Small intestine (tissue), 7 donors: ENCODE measurements at regions not wholly inside any gene's neighbourhood (a gene's known extent, or its start where the extent isn't known, plus 50 kb on each side); places are given as distances from the start of the nearest gene placed in this dataset.
A peak's percentile ranks its signal among the peaks of the same experiment; 100 is the strongest.

ENCODE experiments used
- DNase-seq, 2 donors: peaks; one replicate each; pipeline versions ENCODE4 v3.0.0 to v3.0.0-alpha.2; 2013
- FAIRE-seq: peaks from 2 replicates; lab custom pipeline; 2012; peaks lifted over from hg19 to GRCh38; lab: Jason Lieb, UNC
- H3K27ac ChIP-seq, 3 donors: one replicate each; pipeline ENCODE4 v1.5.1; 2013; ENCODE audit warnings: low read length in 2 of 3, mild to moderate bottlenecking in 2 of 3, control low read depth in 1 of 3, inconsistent platforms in 1 of 3, low read depth in 1 of 3, moderate library complexity in 1 of 3
- H3K27me3 ChIP-seq, 3 donors: one replicate each; pipeline ENCODE4 v1.6.1; 2013; ENCODE audit warnings: low read length in 3 of 3, inconsistent platforms in 1 of 3; ENCODE audit not compliant: control insufficient read depth in 3 of 3, insufficient read depth in 3 of 3
- H3K36me3 ChIP-seq, 3 donors: one replicate each; pipeline ENCODE4 v1.6.1; 2013; ENCODE audit warnings: low read length in 3 of 3, inconsistent platforms in 1 of 3, low read depth in 1 of 3, mild to moderate bottlenecking in 1 of 3, moderate library complexity in 1 of 3; ENCODE audit not compliant: control insufficient read depth in 3 of 3, insufficient read depth in 2 of 3
- H3K4me1 ChIP-seq, 3 donors: one replicate each; pipeline ENCODE4 v1.6.1; 2013; ENCODE audit warnings: low read length in 2 of 3, inconsistent platforms in 1 of 3, low read depth in 1 of 3, mild to moderate bottlenecking in 1 of 3, moderate library complexity in 1 of 3; ENCODE audit not compliant: control insufficient read depth in 3 of 3, insufficient read depth in 2 of 3
- H3K4me3 ChIP-seq, 3 donors: one replicate each; pipeline ENCODE4 v1.5.1; 2013; ENCODE audit warnings: low read length in 3 of 3, control low read depth in 1 of 3, inconsistent platforms in 1 of 3, low read depth in 1 of 3, mild to moderate bottlenecking in 1 of 3, moderate library complexity in 1 of 3
- H3K9me3 ChIP-seq, 2 donors: one replicate each; pipeline ENCODE4 v1.6.1; 2013; ENCODE audit warnings: low read depth in 1 of 2, low read length in 1 of 2; ENCODE audit not compliant: control insufficient read depth in 2 of 2, insufficient read depth in 1 of 2
- WGBS, 3 donors: extraction: QIAGEN DNeasy Blood & Tissue Kit; methylation state at CpG; one replicate each; pipeline ENCODE4 v1.1.7; 2013; 5-methylcytosine and 5-hydroxymethylcytosine counted together
- donor health status: healthy with polysubstance abuse.
- donor health status: control.
- donor health status: control.
- donor health status: Bipolar disorder and iron deficiency.
- donor health status: healthy.

DNA sequence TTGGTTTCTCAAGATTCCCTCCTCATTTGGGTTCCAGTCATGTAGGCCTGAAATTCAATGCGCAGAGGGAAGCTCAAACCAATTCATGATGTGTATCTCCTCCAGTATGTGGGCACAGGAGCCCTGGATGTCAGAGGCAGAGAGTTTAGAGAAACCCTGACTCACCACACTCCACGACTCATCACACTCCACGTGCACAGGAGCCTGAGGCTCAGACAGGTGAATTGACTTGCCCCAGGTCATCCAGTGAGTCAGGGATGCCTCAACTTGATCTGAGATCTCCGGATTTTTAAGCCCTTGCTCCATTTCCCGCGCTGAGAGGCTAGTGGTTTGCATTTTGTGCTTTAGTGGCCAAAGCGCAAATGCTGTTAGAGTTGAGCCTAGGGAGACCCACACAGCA, 183.9 kb downstream of the HAPSTR1 start:
- DNase-seq (peak in 1 of 2 donors; percentile 35), FAIRE-seq (no peak)
- no peaks in the 10 kb centered on the region for H3K9me3 ChIP-seq
- H3K4me1 ChIP-seq = no peaks in the 10 kb centered on the region
- peak overlapping the region in 1 of 3 donors; percentile 19 for H3K27ac ChIP-seq
- 44 to 63% (median 47%) methylated on average over 7 of the region's 7 CpGs for WGBS, 3 donors
- no peaks in the 10 kb centered on the region for H3K36me3 ChIP-seq
- H3K27me3 ChIP-seq = no peaks in the 10 kb centered on the region
- H3K4me3 ChIP-seq = no peak overlapping the region

DNA sequence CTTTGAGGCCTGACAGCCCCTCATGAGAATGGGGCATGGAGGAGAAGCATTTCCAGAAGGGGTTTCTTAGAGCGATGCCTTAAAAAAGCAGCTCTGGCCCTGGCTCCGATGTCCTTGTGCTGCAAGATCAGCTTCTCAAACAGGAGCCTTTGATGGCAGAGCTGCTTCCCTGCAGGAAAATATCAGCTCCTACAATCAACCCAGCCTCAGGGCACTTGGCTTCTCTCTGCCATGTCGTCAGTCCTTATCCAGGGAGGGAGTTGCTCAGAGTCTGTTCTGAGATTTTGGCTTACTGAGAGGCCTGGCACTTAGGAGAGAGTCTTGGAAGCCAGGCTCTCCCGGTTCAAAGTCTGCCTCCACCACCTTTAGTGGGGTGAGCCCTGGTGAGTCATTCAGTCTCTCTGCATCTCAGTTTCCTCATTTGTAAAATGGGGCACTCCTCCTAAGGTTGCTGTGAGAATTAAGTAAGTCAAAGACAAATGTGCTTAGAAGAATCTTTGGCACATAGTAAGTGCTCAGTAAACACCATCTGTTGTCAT, 184.4 kb downstream of the HAPSTR1 start:
- 40 to 65% (median 53%) methylated on average over 4 of the region's 4 CpGs for WGBS, 3 donors
- peak overlapping the region in 1 of 3 donors; percentile 19 for H3K27ac ChIP-seq
- peak in 1 of 2 donors; percentile 92 for DNase-seq
- FAIRE-seq = no peak
- H3K9me3 ChIP-seq = no peaks in the 10 kb centered on the region
- H3K4me1 ChIP-seq = no peaks in the 10 kb centered on the region
- no peak overlapping the region for H3K4me3 ChIP-seq
- H3K27me3 ChIP-seq = no peaks in the 10 kb centered on the region
- no peaks in the 10 kb centered on the region for H3K36me3 ChIP-seq

DNA sequence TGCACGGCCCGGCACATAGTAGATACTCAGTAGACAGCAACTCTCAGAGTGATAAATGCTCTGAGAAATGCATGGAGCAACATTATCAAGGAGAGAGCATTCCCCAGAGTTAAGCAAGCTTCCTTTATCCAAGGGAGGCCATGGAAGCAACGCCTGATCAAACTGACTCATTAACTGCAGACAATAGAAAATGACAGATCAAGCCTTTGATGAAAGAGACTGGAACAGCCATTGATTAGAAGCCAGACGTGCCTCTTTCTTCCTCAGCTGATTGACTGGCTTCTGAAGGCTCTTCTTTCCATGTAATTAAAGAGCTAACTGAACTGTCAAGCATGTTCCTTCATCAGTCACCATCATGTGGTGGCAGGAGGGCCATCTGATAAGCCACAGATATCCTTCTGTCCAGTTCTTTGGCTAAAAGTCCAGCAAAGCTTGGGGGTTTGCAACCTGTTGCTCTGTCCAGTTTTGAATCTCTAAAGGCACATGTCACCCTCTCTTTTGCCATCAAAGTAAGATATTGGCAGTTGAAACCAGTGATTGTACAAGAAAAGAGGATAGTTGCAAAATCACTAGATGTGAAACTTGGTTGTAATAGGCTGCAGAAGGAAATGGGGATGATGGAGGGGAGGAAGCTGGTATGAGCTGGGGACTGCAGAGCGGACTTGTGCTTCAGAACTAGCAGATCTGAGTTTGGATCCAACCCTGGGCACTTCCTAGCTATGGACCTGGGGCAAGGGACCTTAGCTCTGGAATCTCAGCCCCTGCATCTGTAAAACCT, 188.0 kb downstream of the HAPSTR1 start:
- Histone ChIP-seq H3K4me3 (no peak overlapping the region), H3K36me3 (no peaks in the 10 kb centered on the region), H3K27ac (no peak overlapping the region), H3K27me3 (no peaks in the 10 kb centered on the region), H3K4me1 (no peaks in the 10 kb centered on the region), H3K9me3 (no peaks in the 10 kb centered on the region)
- DNase-seq = no peak
- 60 to 74% (median 71%) methylated on average over 5 of the region's 5 CpGs for WGBS, 3 donors
- FAIRE-seq = no peak

DNA sequence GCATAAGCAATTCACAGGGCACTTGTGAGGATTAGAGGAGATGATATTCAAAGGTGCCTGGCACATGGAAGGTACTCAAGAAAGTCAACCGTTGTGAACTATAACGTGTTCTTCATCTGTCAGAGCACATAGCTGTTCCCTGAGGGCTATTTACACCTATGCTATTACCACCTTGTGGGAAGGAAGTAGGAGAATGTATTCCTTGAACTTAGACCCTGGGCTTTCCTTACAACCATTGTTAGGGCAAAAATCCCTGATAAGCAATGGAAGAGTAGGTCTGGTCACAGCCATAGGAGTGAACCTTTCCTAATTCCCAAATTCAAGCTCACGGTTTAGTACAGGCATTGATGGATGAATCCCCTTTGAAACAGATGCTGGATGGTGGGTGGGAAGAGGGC, 188.6 kb downstream of the HAPSTR1 start:
- no peaks in the 10 kb centered on the region for H3K4me1 ChIP-seq
- H3K9me3 ChIP-seq = no peaks in the 10 kb centered on the region
- no peak overlapping the region for H3K4me3 ChIP-seq
- WGBS, 3 donors = 34 to 64% (median 41%) methylated on average over 3 of the region's 3 CpGs
- FAIRE-seq (no peak), DNase-seq (peak in 1 of 2 donors; percentile 58)
- no peaks in the 10 kb centered on the region for H3K36me3 ChIP-seq
- H3K27ac ChIP-seq = no peak overlapping the region
- H3K27me3 ChIP-seq = no peaks in the 10 kb centered on the region

DNA sequence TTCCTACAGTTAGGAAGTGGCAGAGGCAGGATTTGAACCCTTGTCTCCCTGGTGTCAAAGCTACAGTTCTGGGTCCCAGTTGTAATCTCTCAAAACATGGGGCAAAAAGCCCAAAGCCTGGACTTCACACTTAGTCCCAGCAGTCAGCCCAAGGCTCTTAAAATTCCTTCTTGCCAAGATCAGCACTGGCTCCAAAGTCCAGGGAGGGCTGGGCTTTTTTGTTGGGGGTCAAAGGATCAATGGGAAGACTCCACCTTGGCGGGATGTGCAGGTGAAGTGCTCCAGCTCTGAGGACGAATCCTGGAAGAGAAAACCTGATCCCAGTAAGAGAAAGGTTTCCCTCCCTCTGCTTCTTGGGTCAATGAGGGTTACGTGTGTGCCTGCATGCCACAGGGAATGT, 195.5 kb downstream of the HAPSTR1 start:
- H3K36me3 ChIP-seq = no peaks in the 10 kb centered on the region
- H3K27ac ChIP-seq = peak overlapping the region in 2 of 3 donors; percentile 42 to 88
- no peaks in the 10 kb centered on the region for H3K27me3 ChIP-seq
- H3K4me1 ChIP-seq = peaks cover 0 to 2% (median 2%) of the 10 kb centered on the region in 3 donors
- DNase-seq (peak; percentile 84 to 98), FAIRE-seq (no peak)
- WGBS, 3 donors = 11 to 46% (median 20%) methylated on average over 3 of the region's 3 CpGs
- H3K9me3 ChIP-seq = peaks cover 0 to 3% of the 10 kb centered on the region in 2 donors
- peak overlapping the region in 1 of 3 donors; percentile 35 for H3K4me3 ChIP-seq

DNA sequence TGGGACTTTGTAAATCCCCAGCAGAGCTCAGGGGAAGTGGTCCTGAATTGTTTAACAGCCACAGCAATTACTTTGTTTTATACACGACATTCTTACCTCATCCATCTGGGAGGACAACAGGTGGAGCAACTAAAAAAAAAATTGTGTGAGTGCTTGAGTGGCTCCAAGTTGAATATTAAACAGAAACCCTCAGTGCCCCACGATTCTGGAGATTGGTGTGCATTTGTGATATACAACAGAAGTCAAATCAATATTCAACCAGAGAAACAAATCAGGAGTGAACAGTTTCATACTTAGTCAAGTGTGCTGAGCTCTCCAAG, 204.8 kb downstream of the HAPSTR1 start:
- no peaks in the 10 kb centered on the region for H3K4me1 ChIP-seq
- DNase-seq (peak; percentile 35 to 58), FAIRE-seq (no peak)
- H3K4me3 ChIP-seq = no peak overlapping the region
- no peaks in the 10 kb centered on the region for H3K36me3 ChIP-seq
- 0 to 13% (median 3%) methylated on average over 2 of the region's 2 CpGs for WGBS, 3 donors
- H3K27ac ChIP-seq = no peak overlapping the region
- peaks cover 0 to 3% of the 10 kb centered on the region in 2 donors for H3K9me3 ChIP-seq
- no peaks in the 10 kb centered on the region for H3K27me3 ChIP-seq

DNA sequence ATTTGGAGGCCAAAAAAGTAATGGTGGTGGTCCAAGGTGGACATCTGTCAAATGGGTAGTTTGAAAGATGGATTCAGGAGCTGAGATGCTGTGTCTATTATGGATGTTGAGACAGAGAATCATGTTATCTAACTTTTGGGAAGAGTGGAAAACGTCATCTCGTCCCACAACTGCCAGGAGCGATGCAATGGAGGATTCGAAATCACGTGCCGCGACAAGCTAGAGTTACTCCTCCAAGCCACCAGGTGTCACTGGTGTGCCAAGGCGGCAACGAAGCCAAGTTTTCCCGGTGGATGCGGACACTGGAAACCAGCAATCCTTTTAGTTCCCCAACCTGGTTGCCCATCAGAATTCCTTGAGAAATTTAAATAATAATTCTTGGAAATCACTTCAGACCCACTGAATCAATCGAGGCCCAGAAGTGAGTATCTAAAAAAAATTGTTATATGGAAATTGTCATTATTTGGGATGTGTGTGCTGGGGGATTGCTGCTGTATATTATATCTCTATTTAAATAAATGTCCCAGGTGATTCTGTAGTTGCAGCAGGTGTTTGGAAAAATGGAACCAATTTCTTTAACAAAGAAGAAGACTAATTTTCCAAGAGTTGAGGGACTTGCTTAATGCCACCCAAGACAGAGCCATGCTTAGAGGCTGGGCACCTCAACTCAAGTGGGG, 206.1 kb downstream of the HAPSTR1 start:
- DNase-seq (no peak), FAIRE-seq (no peak)

DNA sequence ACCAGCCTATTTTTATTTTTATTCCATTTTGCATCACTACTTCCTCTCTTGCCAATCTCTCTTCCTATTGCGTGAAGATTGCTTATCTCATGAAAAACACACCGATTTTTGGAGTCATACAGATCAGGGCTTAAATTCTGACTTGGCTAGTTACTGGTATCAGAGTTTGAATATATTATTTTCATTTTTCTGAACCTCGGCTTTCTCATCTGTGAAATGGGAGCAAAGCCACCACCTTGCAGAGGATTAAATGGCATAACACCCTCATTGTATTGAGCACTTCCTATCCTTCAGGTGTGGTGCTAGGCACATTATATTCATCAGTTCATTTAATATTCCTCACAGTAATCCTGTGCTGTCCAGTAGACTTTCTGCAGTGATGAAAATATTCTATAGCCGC, 208.8 kb downstream of the HAPSTR1 start:
- no peak for FAIRE-seq
- Histone ChIP-seq H3K36me3 (no peaks in the 10 kb centered on the region), H3K9me3 (peaks cover 0 to 2% of the 10 kb centered on the region in 2 donors), H3K27me3 (no peaks in the 10 kb centered on the region), H3K4me3 (no peak overlapping the region), H3K4me1 (no peaks in the 10 kb centered on the region), H3K27ac (no peak overlapping the region)
- 69 to 90% (median 75%) methylated on average over 4 of the region's 4 CpGs for WGBS, 3 donors
- no peak for DNase-seq

More for the DNA sequence above, 206.1 kb downstream of the HAPSTR1 start:
- Histone ChIP-seq H3K27ac (no peak overlapping the region), H3K9me3 (peaks cover 0 to under 1% of the 10 kb centered on the region in 2 donors), H3K4me1 (no peaks in the 10 kb centered on the region), H3K36me3 (no peaks in the 10 kb centered on the region), H3K27me3 (no peaks in the 10 kb centered on the region), H3K4me3 (no peak overlapping the region)
- 56 to 78% (median 78%) methylated on average over 12 of the region's 12 CpGs for WGBS, 3 donors
